GM12878 (cell line): ENCODE measurements at regions not wholly inside any gene's neighbourhood (a gene's known extent, or its start where the extent isn't known, plus 50 kb on each side); places are given as distances from the start of the nearest gene placed in this dataset.

Experiments
- ATAC-seq: fragments of 200-7000 bp; cut with Tn5 transposase; 3 replicates; pipeline ENCODE4 v1.9.1; 2020; ENCODE audit warnings: mild to moderate bottlenecking, moderate library complexity
- BruUV-seq: library from RNA; stranded (reverse); fragments of 400-500 nt; replicated peaks from 2 replicates; lab custom pipeline; 2021; lab: Mats Ljungman, UMichigan
- CTCF ChIA-PET: fragments of 300-600 bp; sonication (Branson Sonifier 250); formaldehyde crosslinking; extraction: SDS; loops from one replicate; lab custom pipeline; 2021; ENCODE audit warnings: inconsistent platforms; lab: Yijun Ruan, JAX
- POLR2A ChIA-PET: fragments of 350-600 bp; formaldehyde crosslinking; extraction: SDS; loops from one replicate; lab custom pipeline; 2021; ENCODE audit warnings: inconsistent platforms; lab: Charles Lee
- RAD21 ChIA-PET: fragments of 300-600 bp; sonication (Branson Sonifier 250); formaldehyde crosslinking; loops from one replicate; lab custom pipeline; 2023; ENCODE audit warnings: antibody characterized with exemption; ENCODE audit not compliant: unreplicated experiment; lab: Charles Lee
- SMC1A ChIA-PET: fragments of 300-600 bp; sonication (Branson Sonifier 250); formaldehyde crosslinking; loops from one replicate; lab custom pipeline; 2023; ENCODE audit not compliant: unreplicated experiment, uncharacterized antibody; lab: Charles Lee
- DNase-seq: peaks from one replicate; pipeline ENCODE4 v3.0.0-alpha.2; 2011; ENCODE audit warnings: low read depth, low spot score
- FAIRE-seq: peaks from 3 replicates; lab custom pipeline; 2011; peaks lifted over from hg19 to GRCh38; lab: Jason Lieb, UNC
- H2AFZ ChIP-seq: 2 replicates; pipeline ENCODE4 v1.6.0; 2011; ENCODE audit warnings: low read depth, low read length, control low read depth; ENCODE audit not compliant: control insufficient read depth
- H3K27ac ChIP-seq: 2 replicates; pipeline ENCODE4 v1.5.1; 2011; ENCODE audit warnings: control low read depth; ENCODE audit not compliant: control insufficient read depth, insufficient read depth
- H3K27me3 ChIP-seq, 2 experiments: replicated peaks in 1 of 2; 2 replicates each; pipeline versions ENCODE4 v1.6.0 to v1.6.1; 2011; ENCODE audit warnings: low read length in 1 of 2; ENCODE audit not compliant: control insufficient read depth in 2 of 2, insufficient read depth in 2 of 2
- H3K36me3 ChIP-seq, 2 experiments: 2 replicates each; pipeline ENCODE4 v1.5.1; 2011; ENCODE audit warnings: low read length in 1 of 2; ENCODE audit not compliant: control insufficient read depth in 2 of 2, insufficient read depth in 2 of 2
- H3K4me1 ChIP-seq: 2 replicates; pipeline ENCODE4 v1.6.1; 2011; ENCODE audit warnings: mild to moderate bottlenecking, low read length, moderate library complexity, mixed read lengths; ENCODE audit not compliant: control insufficient read depth, insufficient read depth
- H3K4me2 ChIP-seq: 2 replicates; pipeline ENCODE4 v1.6.0; 2011; ENCODE audit warnings: control low read depth; ENCODE audit not compliant: control insufficient read depth, insufficient read depth
- H3K4me3 ChIP-seq: fragments of 200-600 bp; sonication (generic); 2 replicates; pipeline ENCODE4 v1.5.1; 2016
- H3K79me2 ChIP-seq: 2 replicates; pipeline ENCODE4 v1.6.0; 2011; ENCODE audit warnings: low read length; ENCODE audit not compliant: control insufficient read depth, insufficient read depth
- H3K9ac ChIP-seq: 2 replicates; pipeline ENCODE4 v1.8.0; 2011; ENCODE audit warnings: low read length, control low read depth, mixed read lengths; ENCODE audit not compliant: control insufficient read depth, insufficient read depth
- H3K9me3 ChIP-seq: replicated peaks from 3 replicates; pipeline ENCODE4 v1.5.1; 2011; ENCODE audit warnings: mild to moderate bottlenecking, low read length; ENCODE audit not compliant: control insufficient read depth, insufficient read depth
- H4K20me1 ChIP-seq: 2 replicates; pipeline ENCODE4 v1.6.0; 2011; ENCODE audit not compliant: control insufficient read depth, insufficient read depth
- BACH1 ChIP-seq: fragments of 450-650 bp; IDR thresholded peaks from 2 replicates; pipeline ENCODE4 v1.6.1; 2017; ENCODE audit warnings: mild to moderate bottlenecking, borderline replicate concordance
- BMI1 ChIP-seq: fragments of 450-650 bp; IDR thresholded peaks from 2 replicates; pipeline ENCODE4 v1.6.1; 2016; ENCODE audit warnings: mild to moderate bottlenecking, moderate library complexity, borderline replicate concordance
- CBX3 ChIP-seq: fragments of 200-600 bp; sonication (generic); IDR thresholded peaks from 2 replicates; pipeline ENCODE4 v1.6.1; 2016; ENCODE audit warnings: low read depth, borderline replicate concordance
- CHD4 ChIP-seq: fragments of 200-600 bp; sonication (generic); IDR thresholded peaks from 2 replicates; pipeline ENCODE4 v1.6.1; 2016; ENCODE audit warnings: mild to moderate bottlenecking
- FOS ChIP-seq: IDR thresholded peaks from 3 replicates; pipeline ENCODE4 v1.6.1; 2011; ENCODE audit warnings: borderline replicate concordance; ENCODE audit not compliant: insufficient read length; ENCODE audit errors: extremely low read depth
- MTA2 ChIP-seq: fragments of 450-650 bp; IDR thresholded peaks from 2 replicates; pipeline ENCODE4 v1.6.1; 2016; ENCODE audit warnings: low read depth, mild to moderate bottlenecking, moderate library complexity
- MXI1 ChIP-seq: fragments of 150-350 bp; IDR thresholded peaks from 2 replicates; pipeline ENCODE4 v1.6.1; 2011; ENCODE audit warnings: low read depth, mild to moderate bottlenecking, inconsistent platforms, low read length, improper control_type of control experiment
- NFIC ChIP-seq: IDR thresholded peaks from 2 replicates; pipeline ENCODE4 v1.6.1; 2012; ENCODE audit warnings: low read depth, mild to moderate bottlenecking, inconsistent platforms, low read length, moderate library complexity
- RBBP5 ChIP-seq: fragments of 200-600 bp; sonication (generic); conservative IDR thresholded peaks from 2 replicates; pipeline ENCODE4 v1.6.1; 2016
- ZNF217 ChIP-seq: fragments of 450-650 bp; IDR thresholded peaks from 2 replicates; pipeline ENCODE4 v1.6.1; 2017; ENCODE audit warnings: antibody characterized with exemption, mild to moderate bottlenecking
- WGBS: methylation state at CpG from one replicate; pipeline ENCODE4 v1.1.6; 2016; ENCODE audit warnings: low lambda C conversion rate; ENCODE audit not compliant: insufficient replicate concordance, insufficient coverage; ENCODE audit errors: missing lambda C conversion rate; 5-methylcytosine and 5-hydroxymethylcytosine counted together
- in situ Hi-C: fragments of 300-500 bp; cut with MboI; formaldehyde crosslinking; loops from 9 replicates; pipeline ENCODE4 v1.14.3; 2018; ENCODE audit warnings: mixed read lengths
- intact Hi-C: fragments of 100-400 bp; cut with micrococcal nuclease; formaldehyde crosslinking; loops from one replicate; pipeline ENCODE4 v1.14.2; 2022; ENCODE audit not compliant: unreplicated experiment
- TF ChIP-seq, protein P1 (sequence below): fragments of 450-650 bp; IDR thresholded peaks from 2 replicates; pipeline ENCODE4 v1.6.1; 2016; ENCODE audit warnings: mild to moderate bottlenecking
- TF ChIP-seq, protein P2 (sequence below): IDR thresholded peaks from 2 replicates; pipeline ENCODE4 v1.6.1; 2012; ENCODE audit warnings: low read depth, low read length, improper control_type of control experiment
- TF ChIP-seq, protein P3 (sequence below): fragments of 150-350 bp; IDR thresholded peaks from 2 replicates; pipeline ENCODE4 v1.6.1; 2014; ENCODE audit warnings: mild to moderate bottlenecking, low read depth, low read length
- TF ChIP-seq, protein P4 (sequence below): fragments of 450-650 bp; IDR thresholded peaks from 2 replicates; pipeline ENCODE4 v1.6.1; 2017; ENCODE audit warnings: mild to moderate bottlenecking, moderate library complexity

DNA sequence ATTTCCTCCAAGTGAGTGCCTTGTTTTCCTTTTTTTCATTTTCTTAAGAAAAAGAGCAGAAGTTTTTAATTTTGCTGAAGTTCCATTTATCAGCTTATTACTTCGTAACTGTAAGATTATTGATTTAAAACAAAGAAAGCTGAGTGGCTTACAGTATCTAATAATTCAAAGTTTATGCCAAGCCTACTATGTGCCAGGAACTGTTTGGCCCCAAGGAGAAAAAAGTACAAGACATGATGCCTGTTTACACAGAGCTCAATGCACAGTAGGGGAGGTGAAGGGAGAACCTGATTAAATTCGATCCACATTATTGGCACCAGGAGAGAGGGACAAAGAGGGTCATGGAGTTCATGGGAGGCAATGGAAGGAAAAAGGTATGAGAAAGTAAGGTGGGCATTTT lies 419.3 kb upstream of the ZMIZ1 start:
- H4K20me1 ChIP-seq = no peaks in the 10 kb centered on the region
- in situ Hi-C loops = no loop called here
- H3K27ac ChIP-seq = no peak overlapping the region
- ATAC-seq = no peak
- ChIA-PET SMC1A (interaction anchor here (1.3 kb wide), 1 partner anchor 10 kb away, joined by 5 read pairs; no protein-coding TSS in a partner anchor), RAD21 (no interaction called here), POLR2A (no interaction called here)
- no peak for FAIRE-seq
- H2AFZ ChIP-seq = no peak overlapping the region
- H3K9me3 ChIP-seq = no peaks in the 10 kb centered on the region; the same call in 2 of the 3 replicates
- no peaks in the 10 kb centered on the region for H3K4me1 ChIP-seq
- no peaks in the 10 kb centered on the region for H3K36me3 ChIP-seq
- intact Hi-C loops = no loop called here
- no peak overlapping the region for H3K4me2 ChIP-seq
- no peaks in the 10 kb centered on the region for H3K27me3 ChIP-seq
- 0% methylated on average over 2 of the region's 2 CpGs for WGBS
- BruUV-seq = no TSS peak
- no peak overlapping the region for H3K4me3 ChIP-seq
- H3K9ac ChIP-seq = no peak overlapping the region
- H3K79me2 ChIP-seq = no peaks in the 10 kb centered on the region
- TF ChIP-seq, protein P1, sequence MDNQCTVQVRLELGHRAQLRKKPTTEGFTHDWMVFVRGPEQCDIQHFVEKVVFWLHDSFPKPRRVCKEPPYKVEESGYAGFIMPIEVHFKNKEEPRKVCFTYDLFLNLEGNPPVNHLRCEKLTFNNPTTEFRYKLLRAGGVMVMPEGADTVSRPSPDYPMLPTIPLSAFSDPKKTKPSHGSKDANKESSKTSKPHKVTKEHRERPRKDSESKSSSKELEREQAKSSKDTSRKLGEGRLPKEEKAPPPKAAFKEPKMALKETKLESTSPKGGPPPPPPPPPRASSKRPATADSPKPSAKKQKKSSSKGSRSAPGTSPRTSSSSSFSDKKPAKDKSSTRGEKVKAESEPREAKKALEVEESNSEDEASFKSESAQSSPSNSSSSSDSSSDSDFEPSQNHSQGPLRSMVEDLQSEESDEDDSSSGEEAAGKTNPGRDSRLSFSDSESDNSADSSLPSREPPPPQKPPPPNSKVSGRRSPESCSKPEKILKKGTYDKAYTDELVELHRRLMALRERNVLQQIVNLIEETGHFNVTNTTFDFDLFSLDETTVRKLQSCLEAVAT = no peak
- TF ChIP-seq RBBP5 (no peak), MXI1 (no peak), ZNF217 (no peak), CBX3 (no peak), CHD4 (no peak), BACH1 (no peak), FOS (no peak), MTA2 (no peak), BMI1 (no peak), NFIC (no peak)
- TF ChIP-seq, protein P2, sequence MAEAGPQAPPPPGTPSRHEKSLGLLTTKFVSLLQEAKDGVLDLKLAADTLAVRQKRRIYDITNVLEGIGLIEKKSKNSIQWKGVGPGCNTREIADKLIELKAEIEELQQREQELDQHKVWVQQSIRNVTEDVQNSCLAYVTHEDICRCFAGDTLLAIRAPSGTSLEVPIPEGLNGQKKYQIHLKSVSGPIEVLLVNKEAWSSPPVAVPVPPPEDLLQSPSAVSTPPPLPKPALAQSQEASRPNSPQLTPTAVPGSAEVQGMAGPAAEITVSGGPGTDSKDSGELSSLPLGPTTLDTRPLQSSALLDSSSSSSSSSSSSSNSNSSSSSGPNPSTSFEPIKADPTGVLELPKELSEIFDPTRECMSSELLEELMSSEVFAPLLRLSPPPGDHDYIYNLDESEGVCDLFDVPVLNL = no peak
- TF ChIP-seq, protein P3, sequence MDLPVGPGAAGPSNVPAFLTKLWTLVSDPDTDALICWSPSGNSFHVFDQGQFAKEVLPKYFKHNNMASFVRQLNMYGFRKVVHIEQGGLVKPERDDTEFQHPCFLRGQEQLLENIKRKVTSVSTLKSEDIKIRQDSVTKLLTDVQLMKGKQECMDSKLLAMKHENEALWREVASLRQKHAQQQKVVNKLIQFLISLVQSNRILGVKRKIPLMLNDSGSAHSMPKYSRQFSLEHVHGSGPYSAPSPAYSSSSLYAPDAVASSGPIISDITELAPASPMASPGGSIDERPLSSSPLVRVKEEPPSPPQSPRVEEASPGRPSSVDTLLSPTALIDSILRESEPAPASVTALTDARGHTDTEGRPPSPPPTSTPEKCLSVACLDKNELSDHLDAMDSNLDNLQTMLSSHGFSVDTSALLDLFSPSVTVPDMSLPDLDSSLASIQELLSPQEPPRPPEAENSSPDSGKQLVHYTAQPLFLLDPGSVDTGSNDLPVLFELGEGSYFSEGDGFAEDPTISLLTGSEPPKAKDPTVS = no peak
- TF ChIP-seq, protein P4, sequence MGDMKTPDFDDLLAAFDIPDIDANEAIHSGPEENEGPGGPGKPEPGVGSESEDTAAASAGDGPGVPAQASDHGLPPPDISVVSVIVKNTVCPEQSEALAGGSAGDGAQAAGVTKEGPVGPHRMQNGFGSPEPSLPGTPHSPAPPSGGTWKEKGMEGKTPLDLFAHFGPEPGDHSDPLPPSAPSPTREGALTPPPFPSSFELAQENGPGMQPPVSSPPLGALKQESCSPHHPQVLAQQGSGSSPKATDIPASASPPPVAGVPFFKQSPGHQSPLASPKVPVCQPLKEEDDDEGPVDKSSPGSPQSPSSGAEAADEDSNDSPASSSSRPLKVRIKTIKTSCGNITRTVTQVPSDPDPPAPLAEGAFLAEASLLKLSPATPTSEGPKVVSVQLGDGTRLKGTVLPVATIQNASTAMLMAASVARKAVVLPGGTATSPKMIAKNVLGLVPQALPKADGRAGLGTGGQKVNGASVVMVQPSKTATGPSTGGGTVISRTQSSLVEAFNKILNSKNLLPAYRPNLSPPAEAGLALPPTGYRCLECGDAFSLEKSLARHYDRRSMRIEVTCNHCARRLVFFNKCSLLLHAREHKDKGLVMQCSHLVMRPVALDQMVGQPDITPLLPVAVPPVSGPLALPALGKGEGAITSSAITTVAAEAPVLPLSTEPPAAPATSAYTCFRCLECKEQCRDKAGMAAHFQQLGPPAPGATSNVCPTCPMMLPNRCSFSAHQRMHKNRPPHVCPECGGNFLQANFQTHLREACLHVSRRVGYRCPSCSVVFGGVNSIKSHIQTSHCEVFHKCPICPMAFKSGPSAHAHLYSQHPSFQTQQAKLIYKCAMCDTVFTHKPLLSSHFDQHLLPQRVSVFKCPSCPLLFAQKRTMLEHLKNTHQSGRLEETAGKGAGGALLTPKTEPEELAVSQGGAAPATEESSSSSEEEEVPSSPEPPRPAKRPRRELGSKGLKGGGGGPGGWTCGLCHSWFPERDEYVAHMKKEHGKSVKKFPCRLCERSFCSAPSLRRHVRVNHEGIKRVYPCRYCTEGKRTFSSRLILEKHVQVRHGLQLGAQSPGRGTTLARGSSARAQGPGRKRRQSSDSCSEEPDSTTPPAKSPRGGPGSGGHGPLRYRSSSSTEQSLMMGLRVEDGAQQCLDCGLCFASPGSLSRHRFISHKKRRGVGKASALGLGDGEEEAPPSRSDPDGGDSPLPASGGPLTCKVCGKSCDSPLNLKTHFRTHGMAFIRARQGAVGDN = no peak
- TF ChIP-seq, all 136 proteins: peak for 0
- DNase-seq = no peak
- CTCF ChIA-PET = interaction anchor here (0.8 to 3.2 kb wide), 3 partner anchors 9 to 16 kb away, joined by 3 to 20 read pairs (median 3); no protein-coding TSS in a partner anchor
